HFFc6 (cell line): ENCODE measurements at regions not wholly inside any gene's neighbourhood (a gene's known extent, or its start where the extent isn't known, plus 50 kb on each side); places are given as distances from the start of the nearest gene placed in this dataset.

Source experiments
- DNase-seq: peaks from one replicate; pipeline ENCODE4 v3.0.0-alpha.2; 2018
- H3K27ac Mint-ChIP-seq: 2 replicates; pipeline ENCODE4 v1.8.0; 2020; ENCODE audit warnings: mild to moderate bottlenecking, mixed read lengths
- H3K27me3 Mint-ChIP-seq: 2 replicates; pipeline ENCODE4 v1.8.0; 2021; ENCODE audit warnings: mild to moderate bottlenecking, moderate library complexity, mixed read lengths; ENCODE audit not compliant: insufficient read depth
- H3K36me3 Mint-ChIP-seq: 2 replicates; pipeline ENCODE4 v1.8.0; 2021; ENCODE audit warnings: low read depth, mixed read lengths
- H3K4me1 Mint-ChIP-seq: 2 replicates; pipeline ENCODE4 v1.8.0; 2020; ENCODE audit warnings: low read depth, mixed read lengths
- H3K4me3 Mint-ChIP-seq: 2 replicates; pipeline ENCODE4 v1.8.0; 2020; ENCODE audit warnings: mild to moderate bottlenecking, moderate library complexity, mixed read lengths
- H3K9me3 Mint-ChIP-seq: 2 replicates; pipeline ENCODE4 v1.8.0; 2020; ENCODE audit warnings: mild to moderate bottlenecking, mixed read lengths
- CTCF ChIP-seq: fragments of 200-600 bp; sonication (generic); IDR thresholded peaks from 2 replicates; pipeline ENCODE4 v1.5.0; 2021; ENCODE audit warnings: antibody characterized with exemption, mild to moderate bottlenecking

GRCh38 chr6:164178679-164179332 is 764.3 kb downstream of the QKI start:
- no peak for TF ChIP-seq CTCF
- Mint-ChIP-seq H3K9me3 (peaks cover 62% of the 10 kb centered on the region), H3K4me1 (no peaks in the 10 kb centered on the region), H3K4me3 (no peak overlapping the region), H3K36me3 (peaks cover 10% of the 10 kb centered on the region; the same call in 1 of the 2 replicates), H3K27ac (no peak overlapping the region), H3K27me3 (no peaks in the 10 kb centered on the region)
- DNase-seq: no peak

- Mint-ChIP-seq H3K27me3 (peaks cover 4% of the 10 kb centered on the region), H3K36me3 (peaks cover 6% of the 10 kb centered on the region; the same call in 1 of the 2 replicates), H3K27ac (no peak overlapping the region), H3K9me3 (peaks cover 44% of the 10 kb centered on the region), H3K4me1 (no peaks in the 10 kb centered on the region), H3K4me3 (no peak overlapping the region)
- no peak for DNase-seq
- TF ChIP-seq CTCF: no peak
Measured at GRCh38 chr6:164169355-164169754, 754.8 kb downstream of the QKI start.

GRCh38 chr6:164168595-164168994 is 754.1 kb downstream of the QKI start:
- TF ChIP-seq CTCF: no peak
- peaks cover 4% of the 10 kb centered on the region for H3K27me3 Mint-ChIP-seq
- H3K27ac Mint-ChIP-seq: no peak overlapping the region
- H3K4me1 Mint-ChIP-seq: no peaks in the 10 kb centered on the region
- DNase-seq: no peak
- H3K4me3 Mint-ChIP-seq: no peak overlapping the region
- peaks cover 37% of the 10 kb centered on the region for H3K9me3 Mint-ChIP-seq
- H3K36me3 Mint-ChIP-seq: peaks cover 5% of the 10 kb centered on the region; the same call in 1 of the 2 replicates

- Mint-ChIP-seq H3K4me3 (no peak overlapping the region), H3K36me3 (no peaks in the 10 kb centered on the region; the same call in 1 of the 2 replicates), H3K27ac (no peak overlapping the region), H3K27me3 (peaks cover 3% of the 10 kb centered on the region), H3K9me3 (peaks cover 36% of the 10 kb centered on the region), H3K4me1 (no peaks in the 10 kb centered on the region)
- DNase-seq: no peak
- no peak for TF ChIP-seq CTCF
Measured at GRCh38 chr6:164167873-164168405, 753.4 kb downstream of the QKI start.

- TF ChIP-seq CTCF: no peak
- DNase-seq: no peak
- Mint-ChIP-seq H3K27ac (no peak overlapping the region), H3K36me3 (no peaks in the 10 kb centered on the region; the same call in 1 of the 2 replicates), H3K9me3 (peaks cover 38% of the 10 kb centered on the region), H3K27me3 (peaks cover 3% of the 10 kb centered on the region; the same call in 1 of the 2 replicates), H3K4me1 (no peaks in the 10 kb centered on the region), H3K4me3 (no peak overlapping the region)
Measured at GRCh38 chr6:164166996-164167395, 752.5 kb downstream of the QKI start.
